NT2/D1 (cell line): ENCODE measurements at regions not wholly inside any gene's neighbourhood (a gene's known extent, or its start where the extent isn't known, plus 50 kb on each side); places are given as distances from the start of the nearest gene placed in this dataset.

ENCODE experiments used
- SUZ12 ChIP-seq: IDR thresholded peaks from 2 replicates; pipeline ENCODE4 v1.6.1; 2011; ENCODE audit not compliant: insufficient read length, insufficient read depth; ENCODE audit errors: extremely low read depth
- YY1 ChIP-seq: IDR thresholded peaks from 2 replicates; pipeline ENCODE4 v1.6.1; 2011; ENCODE audit not compliant: insufficient read length, insufficient read depth
- ZNF274 ChIP-seq: IDR thresholded peaks from 2 replicates; pipeline ENCODE4 v1.6.1; 2011; ENCODE audit warnings: mild to moderate bottlenecking, low read depth, low read length

DNA sequence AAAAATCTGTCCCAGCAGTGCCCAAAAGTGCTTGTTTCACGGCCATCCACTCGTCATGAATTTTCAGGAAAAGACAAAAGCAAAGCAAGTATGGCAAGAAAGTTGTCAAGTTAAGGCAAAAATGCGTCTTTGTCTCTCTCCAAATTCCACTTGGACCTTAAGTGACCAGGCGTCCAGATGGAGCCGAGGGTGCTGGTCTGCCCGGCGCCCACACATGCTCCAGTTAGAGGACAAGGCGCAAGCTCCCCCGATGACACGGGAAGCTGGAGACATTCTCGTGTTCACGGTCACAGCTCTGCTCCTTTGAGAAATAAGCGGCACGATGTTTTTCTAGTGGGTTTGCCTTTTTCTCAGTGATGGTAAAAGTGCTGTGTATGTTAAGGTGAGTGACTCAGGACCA is 219.0 kb downstream of the BRD1 start:
- TF ChIP-seq SUZ12 (no peak), ZNF274 (no peak), YY1 (no peak)
